Upper lobe of right lung (tissue), 1 donor: ENCODE measurements at regions not wholly inside any gene's neighbourhood (a gene's known extent, or its start where the extent isn't known, plus 50 kb on each side); places are given as distances from the start of the nearest gene placed in this dataset.

Source experiments
- ATAC-seq: fragments of 200-7000 bp; cut with Tn5 transposase; one replicate; pipeline ENCODE4 v1.9.1; 2020; ENCODE audit warnings: mild to moderate bottlenecking, moderate library complexity
- DNase-seq: peaks from one replicate; pipeline ENCODE4 v3.0.0-alpha.2; 2020
- H3K27ac ChIP-seq: fragments of 200-600 bp; one replicate; pipeline ENCODE4 v1.8.0; 2022
- H3K27me3 ChIP-seq: fragments of 200-600 bp; one replicate; pipeline ENCODE4 v1.8.0; 2022; ENCODE audit warnings: mild to moderate bottlenecking
- H3K36me3 ChIP-seq: fragments of 200-600 bp; one replicate; pipeline ENCODE4 v1.8.0; 2022
- H3K4me1 ChIP-seq: fragments of 200-600 bp; one replicate; pipeline ENCODE4 v1.8.0; 2022
- H3K4me3 ChIP-seq: fragments of 200-600 bp; one replicate; pipeline ENCODE4 v1.8.0; 2022; ENCODE audit warnings: mild to moderate bottlenecking
- H3K9me3 ChIP-seq: fragments of 200-600 bp; one replicate; pipeline ENCODE4 v1.8.0; 2022
- intact Hi-C: fragments of 100-400 bp; cut with DNase I; formaldehyde crosslinking; loops from one replicate; pipeline ENCODE4 v1.11.0; 2022
- TF ChIP-seq, protein P1 (sequence below): fragments of 200-600 bp; IDR thresholded peaks from one replicate; pipeline ENCODE4 v1.8.0; 2022; ENCODE audit warnings: antibody characterized with exemption
- donor health status: DM: no; HTN: yes; CAD: no; lungs with severe emphysema.

DNA sequence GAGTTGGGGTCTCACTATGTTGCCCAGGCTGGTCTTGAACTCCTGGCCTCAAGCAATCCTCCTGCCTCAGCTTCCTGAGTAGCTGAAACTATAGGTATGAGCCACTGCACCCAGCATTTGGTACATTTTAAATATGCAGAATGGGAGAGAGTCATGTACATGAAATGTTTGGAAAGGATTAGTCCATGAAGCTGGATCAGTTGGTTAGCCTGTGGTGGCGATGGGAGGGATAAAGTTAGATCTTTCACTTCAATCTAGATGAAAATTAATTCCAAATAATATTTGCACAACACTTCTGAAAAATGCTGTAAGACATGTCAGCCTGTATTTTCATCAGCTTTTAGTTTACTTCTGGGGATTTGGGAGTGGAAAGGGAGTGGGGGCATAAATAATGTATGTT lies 188.9 kb downstream of the HUNK start:
- no peaks in the 10 kb centered on the region for H3K4me1 ChIP-seq
- DNase-seq (no peak), ATAC-seq (no peak)
- H3K27me3 ChIP-seq, result no peaks in the 10 kb centered on the region
- no peak overlapping the region for H3K4me3 ChIP-seq
- H3K9me3 ChIP-seq, result no peaks in the 10 kb centered on the region
- TF ChIP-seq, protein P1, sequence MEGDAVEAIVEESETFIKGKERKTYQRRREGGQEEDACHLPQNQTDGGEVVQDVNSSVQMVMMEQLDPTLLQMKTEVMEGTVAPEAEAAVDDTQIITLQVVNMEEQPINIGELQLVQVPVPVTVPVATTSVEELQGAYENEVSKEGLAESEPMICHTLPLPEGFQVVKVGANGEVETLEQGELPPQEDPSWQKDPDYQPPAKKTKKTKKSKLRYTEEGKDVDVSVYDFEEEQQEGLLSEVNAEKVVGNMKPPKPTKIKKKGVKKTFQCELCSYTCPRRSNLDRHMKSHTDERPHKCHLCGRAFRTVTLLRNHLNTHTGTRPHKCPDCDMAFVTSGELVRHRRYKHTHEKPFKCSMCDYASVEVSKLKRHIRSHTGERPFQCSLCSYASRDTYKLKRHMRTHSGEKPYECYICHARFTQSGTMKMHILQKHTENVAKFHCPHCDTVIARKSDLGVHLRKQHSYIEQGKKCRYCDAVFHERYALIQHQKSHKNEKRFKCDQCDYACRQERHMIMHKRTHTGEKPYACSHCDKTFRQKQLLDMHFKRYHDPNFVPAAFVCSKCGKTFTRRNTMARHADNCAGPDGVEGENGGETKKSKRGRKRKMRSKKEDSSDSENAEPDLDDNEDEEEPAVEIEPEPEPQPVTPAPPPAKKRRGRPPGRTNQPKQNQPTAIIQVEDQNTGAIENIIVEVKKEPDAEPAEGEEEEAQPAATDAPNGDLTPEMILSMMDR, result no peak
- H3K36me3 ChIP-seq, result no peaks in the 10 kb centered on the region
- intact Hi-C loops, result no loop called here
- H3K27ac ChIP-seq, result no peak overlapping the region

- intact Hi-C loops, result no loop called here
- H3K36me3 ChIP-seq, result no peaks in the 10 kb centered on the region
- ATAC-seq, result no peak
- peaks cover under 1% of the 10 kb centered on the region for H3K9me3 ChIP-seq
- no peaks in the 10 kb centered on the region for H3K4me1 ChIP-seq
- no peaks in the 10 kb centered on the region for H3K27me3 ChIP-seq
- DNase-seq, result no peak
- H3K27ac ChIP-seq, result no peak overlapping the region
- H3K4me3 ChIP-seq, result no peak overlapping the region
- TF ChIP-seq, protein P1, result no peak
Observed at GRCh38 chr21:32056791-32057190, 184.0 kb downstream of the HUNK start.

DNA sequence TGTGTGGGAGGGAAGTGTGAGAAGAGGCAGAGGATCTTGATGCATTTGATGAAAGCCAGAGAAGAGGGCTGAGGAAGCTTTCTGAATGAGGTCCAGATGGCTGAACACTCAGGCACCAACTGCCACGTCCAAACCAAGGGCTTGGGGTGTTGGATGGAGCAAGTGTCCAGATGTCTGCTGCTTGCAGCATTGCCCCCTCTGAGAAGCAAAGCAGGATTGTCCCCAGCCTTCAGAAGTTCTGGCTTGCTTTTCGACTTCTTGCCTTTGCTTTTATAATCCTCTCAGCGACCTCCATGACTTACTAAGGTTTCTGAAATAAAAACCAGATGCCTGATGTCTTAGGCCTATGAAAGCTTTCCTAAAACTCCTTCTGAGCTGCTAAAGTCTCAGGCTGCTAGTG lies 182.5 kb downstream of the HUNK start:
- no peak overlapping the region for H3K4me3 ChIP-seq
- H3K36me3 ChIP-seq, result no peaks in the 10 kb centered on the region
- H3K27me3 ChIP-seq, result no peaks in the 10 kb centered on the region
- H3K9me3 ChIP-seq, result peaks cover 2% of the 10 kb centered on the region
- intact Hi-C loops, result no loop called here
- no peaks in the 10 kb centered on the region for H3K4me1 ChIP-seq
- DNase-seq (no peak), ATAC-seq (no peak)
- no peak overlapping the region for H3K27ac ChIP-seq
- TF ChIP-seq, protein P1, result no peak
